ENCODE measurements at regions not wholly inside any gene's neighbourhood (a gene's known extent, or its start where the extent isn't known, plus 50 kb on each side); places are given as distances from the start of the nearest gene placed in this dataset.
"Not testable (repeated sequence)": the region's sequence is repeated elsewhere in the genome, so short reads cannot be mapped to it uniquely, and the experiment has no call there.

DNA sequence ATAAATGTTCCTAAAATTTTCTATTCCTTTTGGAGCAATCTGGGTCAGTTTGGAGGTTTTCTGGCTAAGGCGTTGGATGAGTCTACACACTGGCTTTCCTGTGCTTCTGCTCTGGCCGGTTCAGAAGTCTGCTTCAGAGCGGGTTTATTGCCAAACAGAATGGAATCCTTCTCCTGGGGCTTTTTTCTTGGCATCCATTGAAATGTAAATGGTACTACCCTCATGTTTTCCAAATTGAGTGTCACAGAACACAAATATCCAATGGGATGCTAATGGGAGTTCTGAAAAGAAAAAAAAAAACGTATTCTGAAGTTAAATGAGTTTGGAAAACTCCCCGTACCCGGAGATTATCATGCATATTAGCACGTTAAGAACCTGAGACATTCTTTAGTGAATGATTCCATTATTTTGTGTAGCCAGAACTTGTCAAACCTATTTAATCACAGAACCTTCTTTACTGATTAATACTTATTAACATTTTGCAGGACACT is 930.3 kb downstream of the QKI start (continued):
- TF ChIP-seq EHMT2 (IDR thresholded peaks at IDR 0.05) (no peak), ZNF143 (CRISPR knock-in tag; IDR thresholded peaks at IDR 0.05) (no peak), HNRNPL (IDR thresholded peaks at IDR 0.05; ENCODE audit: low read depth, low read length) (no peak), RNF2 (IDR thresholded peaks at IDR 0.05) (no peak), ZNF780A (CRISPR knock-in tag; IDR thresholded peaks at IDR 0.05) (no peak), BRF1 (IDR thresholded peaks at IDR 0.05; ENCODE audit: borderline replicate concordance, extremely low read depth, insufficient read length) (no peak)
- TF ChIP-seq, protein P1, sequence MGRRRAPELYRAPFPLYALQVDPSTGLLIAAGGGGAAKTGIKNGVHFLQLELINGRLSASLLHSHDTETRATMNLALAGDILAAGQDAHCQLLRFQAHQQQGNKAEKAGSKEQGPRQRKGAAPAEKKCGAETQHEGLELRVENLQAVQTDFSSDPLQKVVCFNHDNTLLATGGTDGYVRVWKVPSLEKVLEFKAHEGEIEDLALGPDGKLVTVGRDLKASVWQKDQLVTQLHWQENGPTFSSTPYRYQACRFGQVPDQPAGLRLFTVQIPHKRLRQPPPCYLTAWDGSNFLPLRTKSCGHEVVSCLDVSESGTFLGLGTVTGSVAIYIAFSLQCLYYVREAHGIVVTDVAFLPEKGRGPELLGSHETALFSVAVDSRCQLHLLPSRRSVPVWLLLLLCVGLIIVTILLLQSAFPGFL (CRISPR knock-in tag; IDR thresholded peaks at IDR 0.05): no peak

DNA sequence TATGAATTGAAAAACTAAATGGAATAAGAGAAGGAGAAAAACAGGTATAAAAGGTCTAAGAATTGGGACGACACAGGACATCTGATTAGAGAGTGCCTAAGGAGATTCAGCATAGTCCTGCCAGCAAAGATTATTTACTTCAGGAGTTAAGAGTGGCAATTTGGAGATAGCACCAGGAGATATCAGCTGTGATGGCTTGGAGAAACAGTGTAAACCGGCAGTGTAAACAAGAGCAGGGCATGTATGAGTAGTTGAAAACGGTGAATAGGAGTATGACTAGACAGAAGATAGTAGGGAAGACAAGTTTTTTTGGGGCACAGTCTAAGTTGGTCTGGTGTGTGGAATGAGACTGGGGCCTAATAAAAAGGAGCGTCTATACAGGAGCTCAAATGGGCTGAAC is 924.9 kb downstream of the QKI start:
- TF ChIP-seq FOXK2 (conservative IDR thresholded peaks at IDR 0.05 in 1 of 2, IDR thresholded peaks at IDR 0.05 in 1 of 2; ENCODE audit: low read depth in 2 of 2): peak; percentile 67 to 75
- TF ChIP-seq ARID1B (IDR thresholded peaks at IDR 0.05): peak; percentile 41; the same call in 1 of the 2 replicates
- TF ChIP-seq, protein P2, sequence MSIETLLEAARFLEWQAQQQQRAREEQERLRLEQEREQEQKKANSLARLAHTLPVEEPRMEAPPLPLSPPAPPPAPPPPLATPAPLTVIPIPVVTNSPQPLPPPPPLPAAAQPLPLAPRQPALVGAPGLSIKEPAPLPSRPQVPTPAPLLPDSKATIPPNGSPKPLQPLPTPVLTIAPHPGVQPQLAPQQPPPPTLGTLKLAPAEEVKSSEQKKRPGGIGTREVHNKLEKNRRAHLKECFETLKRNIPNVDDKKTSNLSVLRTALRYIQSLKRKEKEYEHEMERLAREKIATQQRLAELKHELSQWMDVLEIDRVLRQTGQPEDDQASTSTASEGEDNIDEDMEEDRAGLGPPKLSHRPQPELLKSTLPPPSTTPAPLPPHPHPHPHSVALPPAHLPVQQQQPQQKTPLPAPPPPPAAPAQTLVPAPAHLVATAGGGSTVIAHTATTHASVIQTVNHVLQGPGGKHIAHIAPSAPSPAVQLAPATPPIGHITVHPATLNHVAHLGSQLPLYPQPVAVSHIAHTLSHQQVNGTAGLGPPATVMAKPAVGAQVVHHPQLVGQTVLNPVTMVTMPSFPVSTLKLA (conservative IDR thresholded peaks at IDR 0.05): peak in 1 of 2 experiments; percentile 32; a peak in 1 of 4 replicates
- 0 out of 2 replicates have a peak, but pooled peaks have one; percentile 27 for TF ChIP-seq SMARCE1 (IDR thresholded peaks at IDR 0.05)
- TF ChIP-seq DPF2 (IDR thresholded peaks at IDR 0.05): peak; percentile 54; the same call in 1 of the 2 replicates
- TF ChIP-seq SMARCA4 (IDR thresholded peaks at IDR 0.05): 0 out of 2 replicates have a peak, but pooled peaks have one; percentile 11
- peak; percentile 31; the same call in 1 of the 2 replicates for TF ChIP-seq MAFG (tag; conservative IDR thresholded peaks at IDR 0.05)
- TF ChIP-seq FOXA3 (CRISPR knock-in tag; conservative IDR thresholded peaks at IDR 0.05 in 1 of 2, IDR thresholded peaks at IDR 0.05 in 1 of 2): peak in 1 of 2 experiments; percentile 74; a peak in 2 of 4 replicates
- TF ChIP-seq ZNF316 (IDR thresholded peaks at IDR 0.05): peak; percentile 30; the same call in 1 of the 2 replicates
- TF ChIP-seq CBFA2T3 (IDR thresholded peaks at IDR 0.05): 0 out of 2 replicates have a peak, but pooled peaks have one; percentile 10
- TF ChIP-seq C11orf30 (IDR thresholded peaks at IDR 0.05; ENCODE audit: low read depth): 0 out of 2 replicates have a peak, but pooled peaks have one; percentile 29
- H3K4me2 ChIP-seq (ENCODE audit: insufficient read depth, low read length); H3K27me3 ChIP-seq (ENCODE audit: control insufficient read depth in 2 of 2, insufficient read depth in 2 of 2, low read length in 2 of 2); FAIRE-seq; DNase-seq (ENCODE audit: extremely low read depth in 1 of 4, low spot score in 3 of 4); H3K36me3 ChIP-seq (ENCODE audit: control insufficient read depth, insufficient read depth, low read length); H3K4me1 ChIP-seq (replicated peaks in 1 of 2; ENCODE audit: control insufficient read depth in 2 of 2, insufficient read depth in 2 of 2, low read length in 2 of 2); BruUV-seq (replicated peaks); H3K9me3 ChIP-seq (replicated peaks; ENCODE audit: control insufficient read depth, insufficient read depth, low read depth, low read length); H3K27ac ChIP-seq (ENCODE audit: extremely low read depth, low read depth, low read length); H3K9me1 ChIP-seq (ENCODE audit: control insufficient read depth, insufficient read depth, low read length); H3K4me3 ChIP-seq; ATAC-seq; CTCF ChIA-PET (ENCODE audit: low intra/inter-chr PET ratio); in situ Hi-C loops (cut with MboI); POLR2A ChIA-PET; H4K20me1 ChIP-seq (replicated peaks; ENCODE audit: control insufficient read depth, insufficient read depth, low read length); H3K9ac ChIP-seq (ENCODE audit: insufficient read depth in 1 of 2, low read depth in 2 of 2, low read length in 2 of 2); H2AFZ ChIP-seq (ENCODE audit: low read depth, low read length): not testable (repeated sequence)
- intact Hi-C loops (cut with micrococcal nuclease): loop anchor here (10.0 kb wide), 1 partner anchor 65 kb away; no protein-coding TSS in a partner anchor
- 2% methylated on average over 3 of the region's 4 CpGs for WGBS (ENCODE audit: insufficient coverage, low coverage, missing lambda C conversion rate)
- peaks cover 37% of the 10 kb centered on the region for H3K79me2 ChIP-seq (ENCODE audit: control insufficient read depth, insufficient read depth, low read length)

Data from K562 (cell line).